SK-N-SH treated with all-trans-retinoic acid at 6 μM for 48 hours (cell line): ENCODE measurements at regions not wholly inside any gene's neighbourhood (a gene's known extent, or its start where the extent isn't known, plus 50 kb on each side); places are given as distances from the start of the nearest gene placed in this dataset.

ENCODE experiments used
- ATAC-seq: fragments of 200-7000 bp; cut with Tn5 transposase; 3 replicates; pipeline ENCODE4 v1.9.1; 2020; ENCODE audit warnings: mild to moderate bottlenecking, moderate library complexity
- ARNTL ChIP-seq: fragments of 450-650 bp; formaldehyde crosslinking; IDR thresholded peaks from 2 replicates; pipeline ENCODE4 v1.5.0; 2020; ENCODE audit warnings: low read depth, mild to moderate bottlenecking, moderate library complexity, borderline replicate concordance
- BACH2 ChIP-seq: fragments of 250-450 bp; sonication (Bioruptor Pico); IDR thresholded peaks from 2 replicates; pipeline ENCODE4 v1.9.0; 2021; ENCODE audit warnings: mild to moderate bottlenecking, borderline replicate concordance
- CSDC2 ChIP-seq: fragments of 250-450 bp; sonication (Bioruptor Pico); IDR thresholded peaks from 2 replicates; pipeline ENCODE4 v1.5.0; 2020; ENCODE audit warnings: mild to moderate bottlenecking, moderate library complexity
- CSRNP3 ChIP-seq: fragments of 250-450 bp; sonication (Bioruptor Pico); IDR thresholded peaks from 2 replicates; pipeline ENCODE4 v1.5.1; 2021; ENCODE audit warnings: mild to moderate bottlenecking, moderate library complexity
- ESRRG ChIP-seq: fragments of 250-450 bp; sonication (Bioruptor Pico); IDR thresholded peaks from 2 replicates; pipeline ENCODE4 v1.6.1; 2021; ENCODE audit warnings: mild to moderate bottlenecking
- GLIS3 ChIP-seq: fragments of 250-450 bp; sonication (Bioruptor Pico); IDR thresholded peaks from 2 replicates; pipeline ENCODE4 v1.5.0; 2020; ENCODE audit warnings: mild to moderate bottlenecking, moderate library complexity
- OSR1 ChIP-seq: fragments of 250-450 bp; sonication (Bioruptor Pico); IDR thresholded peaks from 2 replicates; pipeline ENCODE4 v1.8.0; 2022; ENCODE audit warnings: moderate library complexity, mild to moderate bottlenecking, inconsistent platforms
- POU6F1 ChIP-seq: fragments of 250-450 bp; sonication (Bioruptor Pico); IDR thresholded peaks from 2 replicates; pipeline ENCODE4 v1.8.0; 2021; ENCODE audit warnings: low read depth, mild to moderate bottlenecking, moderate library complexity, borderline replicate concordance
- PPARA ChIP-seq: fragments of 250-450 bp; sonication (Bioruptor Pico); IDR thresholded peaks from 2 replicates; pipeline ENCODE4 v1.5.0; 2020; ENCODE audit warnings: mild to moderate bottlenecking, borderline replicate concordance
- RARB ChIP-seq: fragments of 250-450 bp; sonication (Bioruptor Pico); IDR thresholded peaks from 2 replicates; pipeline ENCODE4 v1.8.0; 2021; ENCODE audit warnings: mild to moderate bottlenecking, moderate library complexity
- SNAI2 ChIP-seq: fragments of 250-450 bp; sonication (Bioruptor Pico); IDR thresholded peaks from 2 replicates; pipeline ENCODE4 v1.5.0; 2020; ENCODE audit warnings: mild to moderate bottlenecking, moderate library complexity
- TCF4 ChIP-seq: fragments of 250-450 bp; sonication (Bioruptor Pico); IDR thresholded peaks from 2 replicates; pipeline ENCODE4 v1.8.0; 2021; ENCODE audit warnings: mild to moderate bottlenecking, moderate library complexity, borderline replicate concordance
- TOX ChIP-seq: fragments of 250-450 bp; sonication (Bioruptor Pico); IDR thresholded peaks from 2 replicates; pipeline ENCODE4 v1.8.0; 2021; ENCODE audit warnings: mild to moderate bottlenecking, moderate library complexity, borderline replicate concordance
- ZC3H10 ChIP-seq: fragments of 250-450 bp; sonication (Bioruptor Pico); IDR thresholded peaks from 2 replicates; pipeline ENCODE4 v1.5.1; 2021; ENCODE audit warnings: mild to moderate bottlenecking, moderate library complexity
- ZFP3 ChIP-seq: fragments of 250-450 bp; sonication (Bioruptor Pico); IDR thresholded peaks from 2 replicates; pipeline ENCODE4 v1.5.0; 2020; ENCODE audit warnings: mild to moderate bottlenecking, moderate library complexity
- ZFP30 ChIP-seq: fragments of 450-650 bp; formaldehyde crosslinking; IDR thresholded peaks from 2 replicates; pipeline ENCODE4 v1.5.0; 2022; ENCODE audit warnings: mild to moderate bottlenecking, moderate library complexity
- ZNF565 ChIP-seq: fragments of 450-650 bp; formaldehyde crosslinking; conservative IDR thresholded peaks from 2 replicates; pipeline ENCODE4 v1.5.0; 2020; ENCODE audit warnings: low read depth, mild to moderate bottlenecking, moderate library complexity
- ZNF70 ChIP-seq: fragments of 450-650 bp; formaldehyde crosslinking; IDR thresholded peaks from 2 replicates; pipeline ENCODE4 v1.5.0; 2020; ENCODE audit warnings: mild to moderate bottlenecking, moderate library complexity
- ZNF8 ChIP-seq: fragments of 450-650 bp; formaldehyde crosslinking; IDR thresholded peaks from 2 replicates; pipeline ENCODE4 v1.5.0; 2020; ENCODE audit warnings: mild to moderate bottlenecking, moderate library complexity
- TF ChIP-seq, protein P1 (sequence below): fragments of 250-450 bp; sonication (Bioruptor Pico); IDR thresholded peaks from 2 replicates; pipeline ENCODE4 v1.8.0; 2020; ENCODE audit warnings: mild to moderate bottlenecking, moderate library complexity, borderline replicate concordance
- TF ChIP-seq, protein P2 (sequence below): fragments of 250-450 bp; sonication (Bioruptor Pico); IDR thresholded peaks from 2 replicates; pipeline ENCODE4 v1.5.0; 2020; ENCODE audit warnings: mild to moderate bottlenecking, moderate library complexity

- ATAC-seq, result peak; percentile 77
- no peak for TF ChIP-seq ZFP30 (CRISPR knock-in tag)
- TF ChIP-seq ZFP3 (CRISPR knock-in tag), result peak; percentile 66; the same call in 1 of the 2 replicates
- no peak for TF ChIP-seq SNAI2 (CRISPR knock-in tag)
Measured at GRCh38 chr12:46677749-46678148, 148.0 kb downstream of the SLC38A4 start.

GRCh38 chr12:46676797-46677520, 148.8 kb downstream of the SLC38A4 start:
- TF ChIP-seq TOX (CRISPR knock-in tag), result no peak
- TF ChIP-seq CSDC2 (CRISPR knock-in tag), result no peak
- TF ChIP-seq ZNF70 (CRISPR knock-in tag), result no peak
- no peak for TF ChIP-seq BACH2 (CRISPR knock-in tag)
- no peak for TF ChIP-seq CSRNP3 (CRISPR knock-in tag)
- no peak for TF ChIP-seq SNAI2 (CRISPR knock-in tag)
- TF ChIP-seq POU6F1 (CRISPR knock-in tag), result no peak
- no peak for TF ChIP-seq ZC3H10 (CRISPR knock-in tag)
- TF ChIP-seq, all 23 proteins: peak for 0
- ATAC-seq, result no peak

GRCh38 chr12:46676396-46676795, 149.4 kb downstream of the SLC38A4 start:
- ATAC-seq, result no peak
- TF ChIP-seq GLIS3 (CRISPR knock-in tag) (no peak), ZNF70 (CRISPR knock-in tag) (no peak), CSDC2 (CRISPR knock-in tag) (no peak), TCF4 (no peak), PPARA (CRISPR knock-in tag) (no peak), ZFP30 (CRISPR knock-in tag) (no peak), TOX (CRISPR knock-in tag) (no peak), POU6F1 (CRISPR knock-in tag) (no peak), ZFP3 (CRISPR knock-in tag) (no peak), BACH2 (CRISPR knock-in tag) (no peak), ZNF565 (CRISPR knock-in tag) (no peak), ZNF8 (CRISPR knock-in tag) (no peak), RARB (CRISPR knock-in tag) (no peak), SNAI2 (CRISPR knock-in tag) (no peak), ARNTL (no peak), ESRRG (CRISPR knock-in tag) (no peak), OSR1 (no peak)
- TF ChIP-seq, protein P1, sequence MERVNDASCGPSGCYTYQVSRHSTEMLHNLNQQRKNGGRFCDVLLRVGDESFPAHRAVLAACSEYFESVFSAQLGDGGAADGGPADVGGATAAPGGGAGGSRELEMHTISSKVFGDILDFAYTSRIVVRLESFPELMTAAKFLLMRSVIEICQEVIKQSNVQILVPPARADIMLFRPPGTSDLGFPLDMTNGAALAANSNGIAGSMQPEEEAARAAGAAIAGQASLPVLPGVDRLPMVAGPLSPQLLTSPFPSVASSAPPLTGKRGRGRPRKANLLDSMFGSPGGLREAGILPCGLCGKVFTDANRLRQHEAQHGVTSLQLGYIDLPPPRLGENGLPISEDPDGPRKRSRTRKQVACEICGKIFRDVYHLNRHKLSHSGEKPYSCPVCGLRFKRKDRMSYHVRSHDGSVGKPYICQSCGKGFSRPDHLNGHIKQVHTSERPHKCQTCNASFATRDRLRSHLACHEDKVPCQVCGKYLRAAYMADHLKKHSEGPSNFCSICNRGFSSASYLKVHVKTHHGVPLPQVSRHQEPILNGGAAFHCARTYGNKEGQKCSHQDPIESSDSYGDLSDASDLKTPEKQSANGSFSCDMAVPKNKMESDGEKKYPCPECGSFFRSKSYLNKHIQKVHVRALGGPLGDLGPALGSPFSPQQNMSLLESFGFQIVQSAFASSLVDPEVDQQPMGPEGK (CRISPR knock-in tag), result no peak
- TF ChIP-seq, protein P2, sequence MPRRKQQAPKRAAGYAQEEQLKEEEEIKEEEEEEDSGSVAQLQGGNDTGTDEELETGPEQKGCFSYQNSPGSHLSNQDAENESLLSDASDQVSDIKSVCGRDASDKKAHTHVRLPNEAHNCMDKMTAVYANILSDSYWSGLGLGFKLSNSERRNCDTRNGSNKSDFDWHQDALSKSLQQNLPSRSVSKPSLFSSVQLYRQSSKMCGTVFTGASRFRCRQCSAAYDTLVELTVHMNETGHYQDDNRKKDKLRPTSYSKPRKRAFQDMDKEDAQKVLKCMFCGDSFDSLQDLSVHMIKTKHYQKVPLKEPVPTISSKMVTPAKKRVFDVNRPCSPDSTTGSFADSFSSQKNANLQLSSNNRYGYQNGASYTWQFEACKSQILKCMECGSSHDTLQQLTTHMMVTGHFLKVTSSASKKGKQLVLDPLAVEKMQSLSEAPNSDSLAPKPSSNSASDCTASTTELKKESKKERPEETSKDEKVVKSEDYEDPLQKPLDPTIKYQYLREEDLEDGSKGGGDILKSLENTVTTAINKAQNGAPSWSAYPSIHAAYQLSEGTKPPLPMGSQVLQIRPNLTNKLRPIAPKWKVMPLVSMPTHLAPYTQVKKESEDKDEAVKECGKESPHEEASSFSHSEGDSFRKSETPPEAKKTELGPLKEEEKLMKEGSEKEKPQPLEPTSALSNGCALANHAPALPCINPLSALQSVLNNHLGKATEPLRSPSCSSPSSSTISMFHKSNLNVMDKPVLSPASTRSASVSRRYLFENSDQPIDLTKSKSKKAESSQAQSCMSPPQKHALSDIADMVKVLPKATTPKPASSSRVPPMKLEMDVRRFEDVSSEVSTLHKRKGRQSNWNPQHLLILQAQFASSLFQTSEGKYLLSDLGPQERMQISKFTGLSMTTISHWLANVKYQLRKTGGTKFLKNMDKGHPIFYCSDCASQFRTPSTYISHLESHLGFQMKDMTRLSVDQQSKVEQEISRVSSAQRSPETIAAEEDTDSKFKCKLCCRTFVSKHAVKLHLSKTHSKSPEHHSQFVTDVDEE (CRISPR knock-in tag), result no peak
